Sigmoid colon (tissue), 4 donors: ENCODE measurements at regions not wholly inside any gene's neighbourhood (a gene's known extent, or its start where the extent isn't known, plus 50 kb on each side); places are given as distances from the start of the nearest gene placed in this dataset.
"Not testable (repeated sequence)": the region's sequence is repeated elsewhere in the genome, so short reads cannot be mapped to it uniquely, and the experiment has no call there.

Experiments
- CTCF ChIP-seq, 4 experiments: fragments of 450-650 bp in 3 of 4; fragments of 200-600 bp in 1 of 4; IDR thresholded peaks; one replicate each; pipeline ENCODE4 v1.5.1; 2016 to 2019; ENCODE audit warnings: antibody characterized with exemption in 4 of 4, mild to moderate bottlenecking in 3 of 4, moderate library complexity in 2 of 4
- EP300 ChIP-seq, 4 donors: sonication (generic); formaldehyde crosslinking; IDR thresholded peaks; one replicate each; pipeline ENCODE4 v1.6.1; 2017; ENCODE audit warnings: antibody characterized with exemption in 4 of 4
- POLR2A ChIP-seq, 2 donors: fragments of 450-650 bp; IDR thresholded peaks; one replicate each; pipeline ENCODE4 v1.6.1; 2016; ENCODE audit warnings: antibody characterized with exemption in 2 of 2, mild to moderate bottlenecking in 2 of 2, moderate library complexity in 2 of 2
- POLR2AphosphoS5 ChIP-seq, 4 donors: sonication (generic); formaldehyde crosslinking; IDR thresholded peaks; one replicate each; pipeline ENCODE4 v1.6.1; 2017; ENCODE audit warnings: antibody characterized with exemption in 4 of 4

GRCh38 chr6:144532238-144532637 lies 247.1 kb downstream of the UTRN start:
- not testable (repeated sequence) for TF ChIP-seq POLR2AphosphoS5, CTCF, POLR2A, EP300 (IDR thresholded peaks at IDR 0.05)
